GM19467 (cell line): ENCODE measurements at regions not wholly inside any gene's neighbourhood (a gene's known extent, or its start where the extent isn't known, plus 50 kb on each side); places are given as distances from the start of the nearest gene placed in this dataset.
"Not testable (repeated sequence)": the region's sequence is repeated elsewhere in the genome, so short reads cannot be mapped to it uniquely, and the experiment has no call there.

Experiments
- ATAC-seq: cut with Tn5 transposase; IDR thresholded peaks from one replicate; pipeline ENCODE4 v1.9.1; 2021; ENCODE audit warnings: mild to moderate bottlenecking, moderate library complexity; ENCODE audit not compliant: unreplicated experiment

- ATAC-seq = no peak
Measured at GRCh38 chr5:15384581-15384980, 115.4 kb upstream of the FBXL7 start.

GRCh38 chr5:15384176-15384575 is 115.8 kb upstream of the FBXL7 start:
- ATAC-seq = no peak

DNA sequence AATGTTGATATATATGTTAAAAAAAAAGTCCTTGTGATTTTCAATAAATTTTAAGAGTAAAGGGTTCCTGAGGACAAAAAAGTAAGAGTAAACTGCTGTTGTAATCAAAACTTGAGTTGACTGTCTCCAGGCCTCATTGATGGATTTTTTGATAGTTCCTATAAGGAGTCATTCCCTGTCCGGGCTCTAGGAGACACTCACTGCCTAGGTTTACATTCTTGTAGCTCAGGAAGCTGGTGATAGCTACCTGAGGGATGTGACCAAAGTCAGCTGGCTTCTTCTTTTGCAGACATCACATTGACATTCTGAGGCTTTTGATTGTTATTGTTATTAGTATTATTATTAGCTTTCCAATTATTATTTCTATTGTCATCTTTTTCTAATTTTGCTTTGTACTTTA is 116.5 kb upstream of the FBXL7 start:
- no peak for ATAC-seq

- no peak for ATAC-seq
Measured at GRCh38 chr5:15383021-15383420, 117.0 kb upstream of the FBXL7 start.

DNA sequence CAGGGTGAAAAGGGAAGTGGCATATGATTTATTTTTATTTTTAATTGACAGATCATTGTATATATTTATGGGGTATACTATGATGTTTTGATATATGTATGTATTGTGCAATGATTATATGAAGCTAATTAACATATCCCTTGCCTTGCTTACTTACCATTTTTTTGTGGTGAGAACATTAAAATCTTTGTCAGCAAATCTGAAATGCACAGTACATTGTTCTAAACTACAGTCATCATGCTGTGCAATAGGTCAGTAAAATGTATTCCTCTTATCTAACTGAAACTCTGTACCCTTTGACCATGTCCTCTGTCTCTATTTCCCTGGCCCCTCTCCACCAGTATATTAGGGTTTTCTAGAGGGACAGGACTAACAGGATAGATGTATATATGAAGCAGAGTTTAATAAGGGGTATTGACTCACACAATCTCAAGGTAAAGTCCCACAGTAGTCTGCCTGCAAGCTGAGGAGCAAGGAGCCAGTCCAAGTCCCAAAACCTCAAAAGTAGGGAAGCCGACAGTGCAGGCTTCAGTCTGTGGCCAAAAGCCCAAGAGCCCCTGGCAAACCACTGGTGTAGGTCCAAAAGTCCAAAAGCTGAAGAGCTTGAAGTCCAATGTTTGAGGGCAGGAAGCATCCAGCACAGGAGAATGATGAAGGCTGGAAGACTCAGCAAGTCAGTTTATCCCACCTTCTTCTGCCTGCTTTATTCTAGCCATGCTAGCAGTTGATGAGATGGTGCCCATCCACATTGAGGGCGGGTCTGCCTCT is 122.2 kb upstream of the FBXL7 start:
- no peak for ATAC-seq

DNA sequence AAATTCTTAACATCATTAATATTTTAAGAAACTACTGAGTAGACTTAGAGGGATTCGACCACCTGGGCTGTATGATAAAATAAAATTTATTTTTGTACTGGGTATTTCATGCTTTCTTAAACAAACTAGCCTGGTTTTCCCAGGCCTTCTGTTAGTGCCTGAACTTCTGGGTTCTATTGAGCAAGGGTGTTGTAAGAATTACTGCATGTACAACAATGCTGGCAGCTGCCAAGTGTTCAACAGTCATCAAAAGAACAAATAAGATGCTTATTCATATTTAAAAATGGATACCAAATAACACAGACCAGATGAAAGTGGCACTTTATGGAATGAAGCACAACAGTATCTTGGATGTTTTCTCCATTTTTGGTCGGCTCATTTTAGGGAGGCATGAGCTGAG is 123.2 kb upstream of the FBXL7 start:
- no peak for ATAC-seq

DNA sequence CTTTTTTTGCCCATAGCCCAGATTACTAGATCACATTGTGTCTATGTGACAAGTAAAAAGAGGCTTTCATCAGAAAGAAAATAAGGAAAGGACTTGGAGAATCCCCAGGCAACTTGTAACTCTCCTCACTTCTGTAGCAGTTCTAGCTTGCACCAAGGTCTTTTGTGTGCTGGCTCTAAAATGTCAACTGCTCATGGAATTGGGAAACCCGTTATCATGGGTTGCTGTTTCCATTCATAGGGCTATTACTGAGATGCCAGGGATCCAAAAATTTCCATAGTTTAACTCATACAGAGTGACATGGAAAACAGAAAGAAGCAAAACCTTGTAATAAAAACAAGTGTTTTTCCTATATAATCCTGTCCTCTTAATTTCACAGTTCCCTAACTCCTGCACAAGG is 123.9 kb upstream of the FBXL7 start:
- ATAC-seq = no peak

GRCh38 chr5:15375559-15375958 is 124.4 kb upstream of the FBXL7 start:
- no peak for ATAC-seq

DNA sequence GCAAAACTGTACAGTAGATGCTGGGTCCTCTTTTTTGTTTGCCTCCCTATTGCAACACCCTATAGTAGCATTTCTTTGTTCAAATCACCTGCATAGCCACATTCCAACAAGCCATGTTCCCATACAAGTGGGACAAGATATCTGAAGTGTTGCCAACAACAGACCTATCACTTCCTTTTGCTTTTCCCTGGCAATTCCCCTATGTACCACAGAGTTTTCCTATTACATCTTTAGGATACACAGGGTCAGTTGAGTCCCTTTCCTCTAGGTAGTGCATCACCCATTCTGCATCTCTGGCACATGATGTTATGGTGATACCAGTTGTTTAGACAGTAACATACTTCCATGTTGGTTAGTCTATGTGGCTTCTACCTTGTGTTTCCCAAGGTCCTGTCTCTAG is 125.1 kb upstream of the FBXL7 start:
- ATAC-seq = no peak

- ATAC-seq = no peak
Measured at GRCh38 chr5:15373151-15373550, 126.8 kb upstream of the FBXL7 start.

GRCh38 chr5:15371184-15371583 is 128.8 kb upstream of the FBXL7 start:
- ATAC-seq = no peak

- ATAC-seq = no peak
Measured at GRCh38 chr5:15368835-15369234, 131.1 kb upstream of the FBXL7 start.

DNA sequence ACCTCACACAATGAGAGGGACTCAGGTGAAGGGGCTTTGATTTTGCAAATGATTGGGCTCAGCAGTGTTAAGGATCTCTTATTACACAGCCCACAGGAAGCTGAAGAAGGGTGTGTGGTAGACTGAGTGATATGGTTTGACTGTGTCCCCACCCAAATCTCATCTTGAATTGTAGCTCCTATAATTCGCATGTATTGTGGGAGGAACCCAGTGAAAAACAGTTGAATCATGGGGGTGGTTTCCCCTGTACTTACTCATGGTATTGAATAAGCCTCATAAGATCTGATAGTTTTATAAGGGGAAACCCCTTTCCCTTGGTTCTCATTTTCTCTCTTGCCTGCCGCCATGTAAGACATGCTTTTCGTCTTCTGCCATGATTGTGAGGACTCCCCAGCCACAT is 132.5 kb upstream of the FBXL7 start:
- no peak for ATAC-seq

- no peak for ATAC-seq
Measured at GRCh38 chr5:15366676-15367391, 133.1 kb upstream of the FBXL7 start.

DNA sequence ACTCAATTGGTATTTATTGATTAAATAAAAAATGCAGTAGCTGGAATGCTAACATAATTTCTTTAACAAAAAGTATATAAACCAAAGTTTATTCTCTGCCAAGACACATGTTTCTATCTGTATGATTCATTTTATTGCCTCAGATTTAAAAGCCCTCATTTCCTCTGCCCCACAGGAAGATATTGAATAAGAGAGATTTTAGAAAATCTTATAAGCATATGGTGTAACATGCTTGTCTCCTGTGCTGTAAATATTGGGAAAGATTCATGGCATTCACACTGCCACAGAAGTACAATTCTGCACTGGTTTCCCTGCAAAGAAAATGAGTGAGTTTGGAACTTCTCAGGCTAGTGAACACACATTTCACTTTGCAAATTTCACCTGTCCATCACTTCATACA is 134.9 kb upstream of the FBXL7 start:
- ATAC-seq = no peak

DNA sequence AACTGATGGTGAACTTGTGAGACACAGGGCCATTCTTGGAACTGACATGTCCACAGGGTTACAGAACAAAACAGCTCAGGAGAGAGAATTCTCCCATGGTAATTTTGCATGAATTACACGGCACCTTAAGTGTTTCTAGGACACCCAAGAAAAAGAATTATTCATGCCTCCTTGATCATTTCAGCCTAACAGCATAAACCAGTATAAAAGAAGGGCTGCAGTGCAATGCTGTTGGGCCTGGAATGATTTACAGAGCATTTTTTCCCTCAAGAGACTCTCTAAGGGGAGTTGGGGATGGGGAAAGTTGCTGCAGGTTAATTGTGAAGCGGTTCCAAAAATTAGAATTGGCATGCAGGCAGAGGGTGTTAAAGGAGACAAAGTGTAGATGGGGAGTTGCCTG is 136.4 kb upstream of the FBXL7 start:
- ATAC-seq = no peak

GRCh38 chr5:15357092-15357453 is 142.9 kb upstream of the FBXL7 start:
- not testable (repeated sequence) for ATAC-seq

DNA sequence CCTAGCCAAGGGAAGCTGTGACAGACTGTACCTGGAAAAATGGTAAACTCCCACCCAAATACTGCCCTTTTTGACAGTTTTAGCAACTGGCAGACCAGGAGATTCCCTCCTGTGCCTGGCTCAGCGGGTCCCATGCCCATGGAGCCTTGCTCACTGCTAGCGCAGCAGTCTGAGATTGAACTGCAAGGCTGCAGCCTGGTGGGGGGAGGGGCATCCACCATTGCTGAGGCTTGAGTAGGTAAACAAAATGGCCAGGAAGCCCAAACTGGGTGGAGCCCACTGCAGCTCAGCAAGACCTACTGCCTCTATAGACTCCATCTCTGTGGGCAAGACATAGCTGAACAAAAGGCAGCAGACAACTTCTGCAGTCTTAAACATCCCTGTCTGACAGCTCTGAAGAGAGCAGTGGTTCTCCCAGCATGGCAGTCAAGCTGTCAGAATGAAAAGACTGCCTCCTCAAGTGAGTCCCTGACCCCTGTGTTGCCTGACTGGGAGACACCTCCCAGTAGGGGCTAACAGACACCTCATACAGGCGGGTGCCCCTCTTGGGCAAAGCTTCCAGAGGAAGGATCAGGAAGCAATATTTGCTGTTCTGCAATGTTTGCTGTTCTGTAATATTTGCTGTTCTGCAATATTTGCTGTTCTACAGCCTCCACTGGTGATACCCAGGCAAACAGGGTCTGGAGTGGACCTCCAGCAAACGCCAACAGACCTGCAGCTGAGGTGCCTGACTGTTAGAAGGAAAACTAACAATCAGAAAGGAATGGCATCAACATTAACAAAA is 143.5 kb upstream of the FBXL7 start:
- not testable (repeated sequence) for ATAC-seq

- no peak for ATAC-seq
Measured at GRCh38 chr5:15354021-15354420, 146.0 kb upstream of the FBXL7 start.

- ATAC-seq = no peak
Measured at GRCh38 chr5:15353086-15353645, 146.8 kb upstream of the FBXL7 start.

- no peak for ATAC-seq
Measured at GRCh38 chr5:15350614-15351013, 149.4 kb upstream of the FBXL7 start.

DNA sequence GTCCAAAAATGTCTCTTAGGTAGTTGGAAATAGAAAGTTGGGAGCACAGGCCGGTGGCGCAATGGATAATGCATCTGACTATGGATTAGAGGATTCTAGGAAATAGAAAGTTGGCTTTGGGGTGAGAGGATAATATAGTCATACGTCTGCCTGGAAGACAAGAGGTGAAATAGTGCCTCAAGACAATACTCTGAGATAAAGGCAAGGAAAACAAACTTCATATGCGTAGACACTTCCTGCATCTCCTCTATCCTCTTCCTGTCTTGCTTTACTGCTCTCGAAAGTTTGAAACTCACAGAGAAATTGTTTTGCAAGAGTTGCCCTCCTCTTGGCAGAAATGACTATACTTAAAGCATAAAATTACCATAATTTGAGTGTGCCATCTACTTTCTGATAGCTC is 153.2 kb upstream of the FBXL7 start:
- no peak for ATAC-seq
